A204.1 (cell line): ENCODE measurements at regions not wholly inside any gene's neighbourhood (a gene's known extent, or its start where the extent isn't known, plus 50 kb on each side); places are given as distances from the start of the nearest gene placed in this dataset.

Experiments
- FAIRE-seq: peaks from 2 replicates; lab custom pipeline; 2012; peaks lifted over from hg19 to GRCh38; lab: Jason Lieb, UNC

DNA sequence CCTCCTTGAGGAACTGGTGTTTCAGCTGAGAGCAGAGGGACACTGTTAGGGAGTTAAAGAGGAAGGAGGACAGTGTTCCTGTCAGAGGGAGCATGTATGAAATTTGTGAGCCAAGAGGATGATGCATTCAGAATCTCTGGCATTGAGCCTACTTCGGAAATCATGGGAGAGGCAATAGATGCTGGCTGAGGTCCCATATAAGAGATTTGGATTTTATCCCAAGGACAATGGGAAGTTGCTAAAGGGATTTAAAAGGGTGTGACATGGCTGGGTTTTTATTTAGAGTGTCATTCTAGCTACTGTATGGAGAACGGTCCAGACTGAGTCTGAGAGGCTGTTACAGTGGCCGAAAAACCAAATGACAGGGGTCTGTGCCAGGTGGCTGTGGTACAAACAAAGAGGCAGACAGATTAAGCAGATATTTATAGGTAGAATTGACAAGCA, 403.2 kb upstream of the B3GALT2 start:
- no peak for FAIRE-seq

GRCh38 chr1:193588311-193589082, 402.1 kb upstream of the B3GALT2 start:
- FAIRE-seq, result no peak

DNA sequence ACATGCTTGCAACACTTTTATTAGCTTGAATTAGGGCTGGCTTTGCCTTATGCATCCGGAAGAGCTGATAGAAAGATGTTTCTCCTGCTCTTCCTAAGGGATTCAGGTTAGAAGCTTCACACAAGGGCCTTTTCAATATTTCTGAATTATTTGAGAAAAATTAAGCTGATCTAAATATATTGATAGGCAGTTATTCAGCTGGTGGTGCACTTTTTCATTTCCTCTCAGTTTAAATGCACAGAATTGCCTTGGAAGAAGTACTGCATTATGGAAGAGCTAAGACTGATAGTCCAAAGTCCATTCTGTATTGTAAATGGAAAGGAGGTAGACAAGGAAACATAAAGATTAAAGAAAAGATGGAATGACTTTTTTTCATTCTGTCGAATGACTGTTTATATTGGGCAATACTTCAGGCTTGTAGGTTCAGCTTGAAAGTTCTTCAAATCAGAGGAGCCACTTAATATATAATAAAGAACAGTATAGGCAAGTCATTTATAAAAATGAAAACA, 398.4 kb upstream of the B3GALT2 start:
- FAIRE-seq, result no peak

- FAIRE-seq, result no peak
Observed at GRCh38 chr1:193581341-193581740, 394.9 kb upstream of the B3GALT2 start.

DNA sequence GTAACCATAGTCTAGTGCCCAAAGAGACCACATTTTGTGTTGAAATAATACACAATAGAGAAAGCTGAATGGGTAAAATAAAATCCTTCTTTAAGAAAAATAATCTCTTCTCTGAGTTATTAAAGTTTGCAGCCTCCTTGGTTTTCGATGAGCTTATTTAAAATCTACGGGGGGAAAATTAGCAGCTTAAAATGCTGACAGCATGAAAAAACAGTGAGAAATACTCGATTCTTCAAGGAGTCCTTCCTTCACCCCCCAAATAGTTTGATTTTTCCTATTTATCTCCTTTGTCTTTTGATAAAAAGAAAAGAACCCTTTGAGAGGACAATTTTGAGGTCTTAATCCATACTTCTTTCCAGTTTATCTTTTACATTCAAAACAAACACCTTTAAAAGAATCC, 394.0 kb upstream of the B3GALT2 start:
- no peak for FAIRE-seq

DNA sequence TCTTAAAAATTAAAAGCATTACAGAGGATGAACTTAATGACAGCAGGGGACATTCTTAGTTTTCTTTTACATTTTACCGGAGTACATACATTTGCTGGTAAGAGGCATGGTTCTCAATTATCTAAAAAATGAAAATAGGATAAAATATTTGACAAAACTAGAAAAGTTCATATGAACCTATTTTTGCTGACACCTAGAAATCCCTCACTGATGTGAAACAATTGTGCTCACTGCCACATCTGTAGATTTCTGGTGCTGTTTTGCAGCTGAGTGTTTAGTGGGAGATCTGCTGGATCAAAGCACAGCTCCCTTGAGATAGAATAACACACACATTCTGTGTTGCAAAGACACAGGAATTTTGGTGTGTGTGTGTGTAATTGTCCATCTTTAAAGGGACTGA, 392.9 kb upstream of the B3GALT2 start:
- FAIRE-seq, result no peak

DNA sequence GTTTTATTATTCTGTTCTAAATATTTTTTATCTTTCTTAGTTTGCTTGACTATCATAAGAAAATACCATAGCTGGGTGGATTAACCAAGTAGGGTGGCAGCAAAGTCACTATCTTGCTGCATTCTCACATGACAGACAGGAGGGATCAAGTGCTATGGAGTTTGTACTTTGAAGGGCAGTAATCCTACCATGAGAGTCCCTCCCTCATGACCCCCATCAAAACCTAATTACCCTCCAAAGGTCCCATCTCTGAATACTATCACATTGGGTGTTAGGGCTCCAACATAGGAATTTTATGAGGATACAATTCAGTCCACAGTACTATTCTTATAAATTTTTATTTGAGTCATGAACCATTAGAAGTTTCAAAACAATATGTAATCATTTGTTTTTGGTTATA, 388.5 kb upstream of the B3GALT2 start:
- FAIRE-seq, result no peak

GRCh38 chr1:193569983-193570269, 383.5 kb upstream of the B3GALT2 start:
- no peak for FAIRE-seq

DNA sequence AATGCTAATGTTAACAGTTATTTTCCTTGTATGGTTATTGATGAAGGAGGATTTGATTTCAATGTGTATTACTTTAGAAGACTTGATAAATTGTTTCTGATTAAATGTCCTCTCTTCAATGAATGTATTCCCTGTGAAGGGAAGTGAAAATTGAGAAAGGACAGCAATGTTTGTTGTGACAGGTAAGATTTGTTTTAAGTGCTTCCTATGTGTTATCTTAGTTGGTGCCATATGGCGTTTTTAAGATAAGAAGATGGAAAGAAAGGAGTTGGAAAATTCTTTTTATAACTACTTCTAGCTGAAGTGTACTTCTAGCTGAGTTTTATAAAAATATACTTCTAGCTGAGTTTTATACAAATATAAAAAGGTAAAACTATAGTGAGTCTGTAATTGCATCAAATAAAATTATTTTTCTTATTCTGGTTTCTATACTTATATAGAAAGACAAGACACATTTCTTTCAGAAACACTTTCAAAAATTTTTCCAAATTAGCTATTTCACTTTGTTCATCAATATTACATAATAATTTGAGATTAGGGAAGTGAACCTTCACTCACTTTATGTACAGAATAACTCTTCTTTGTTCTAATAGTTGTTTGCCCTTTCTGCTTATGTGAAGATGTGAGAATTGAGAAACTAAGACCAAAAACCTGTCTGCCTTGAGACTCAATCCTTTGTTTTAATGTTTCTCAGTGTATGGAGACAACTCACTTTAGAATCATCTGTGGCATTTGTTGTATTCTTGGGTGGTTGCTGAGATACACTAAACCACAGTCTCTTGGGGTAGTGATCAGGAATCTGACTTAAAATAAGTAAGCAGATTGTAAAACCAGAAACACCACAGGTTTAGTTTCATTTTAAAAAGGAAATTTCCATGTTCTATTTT, 382.9 kb upstream of the B3GALT2 start:
- no peak for FAIRE-seq

DNA sequence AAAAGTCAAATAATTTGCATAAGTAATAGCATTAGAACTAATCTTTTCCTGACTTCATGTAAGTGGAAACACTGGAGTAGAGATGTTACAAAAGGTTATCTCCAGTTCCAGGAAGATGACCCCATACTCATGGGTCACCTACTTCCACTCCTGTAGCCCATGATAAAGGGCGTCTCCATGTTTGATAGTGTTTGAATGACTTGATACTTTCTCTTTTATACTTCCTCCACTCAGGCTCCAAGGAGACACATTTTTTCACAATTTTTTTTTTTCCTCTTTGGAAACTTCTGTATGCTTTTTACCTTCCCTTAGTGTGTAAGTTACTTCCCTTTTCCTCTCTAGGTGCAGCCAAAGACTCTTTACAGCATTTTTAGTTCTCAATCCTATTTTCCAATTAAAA, 382.1 kb upstream of the B3GALT2 start:
- no peak for FAIRE-seq

- FAIRE-seq, result no peak
Observed at GRCh38 chr1:193567937-193568336, 381.5 kb upstream of the B3GALT2 start.

DNA sequence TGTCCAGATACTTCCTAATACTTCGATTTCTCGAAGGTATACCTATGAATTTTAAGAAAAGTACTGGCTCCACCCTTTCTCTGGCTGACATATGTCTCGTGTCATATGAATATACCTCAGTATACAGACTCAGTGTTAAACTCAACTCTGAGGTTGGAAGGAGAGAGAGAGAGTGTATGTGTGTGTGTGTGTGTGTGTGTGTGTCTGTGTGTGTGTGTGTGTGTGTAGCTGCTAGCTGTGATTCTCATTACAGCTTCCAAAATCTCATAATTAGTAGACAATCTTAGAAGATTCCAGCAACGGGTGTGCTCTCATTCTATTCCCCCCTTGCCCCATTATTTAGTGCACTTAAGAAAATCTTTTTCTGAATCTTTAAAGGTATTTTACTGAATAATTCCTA, 380.3 kb upstream of the B3GALT2 start:
- FAIRE-seq, result no peak

- no peak for FAIRE-seq
Observed at GRCh38 chr1:193565971-193566577, 379.7 kb upstream of the B3GALT2 start.

DNA sequence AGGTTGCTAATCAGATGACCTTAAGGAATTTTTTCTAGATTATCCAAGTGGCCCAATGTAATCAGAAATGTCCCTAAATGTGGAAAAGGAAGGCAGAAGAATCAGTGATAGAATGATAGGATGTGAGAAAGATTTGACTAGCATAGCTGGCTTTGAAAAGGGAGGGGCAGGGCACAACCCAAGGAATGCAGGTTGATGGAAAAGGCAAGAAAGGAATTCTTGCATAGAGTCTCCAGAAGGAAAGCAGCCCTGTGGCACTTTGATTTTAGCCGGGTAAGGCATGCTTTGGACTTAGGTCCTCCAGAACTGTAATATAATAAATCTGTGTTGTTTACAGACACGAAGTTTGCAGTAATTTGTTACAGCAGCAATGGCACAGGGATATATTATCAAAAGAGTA, 375.7 kb upstream of the B3GALT2 start:
- no peak for FAIRE-seq

GRCh38 chr1:193558491-193559028, 372.1 kb upstream of the B3GALT2 start:
- FAIRE-seq, result no peak

GRCh38 chr1:193555662-193556441, 369.4 kb upstream of the B3GALT2 start:
- no peak for FAIRE-seq

DNA sequence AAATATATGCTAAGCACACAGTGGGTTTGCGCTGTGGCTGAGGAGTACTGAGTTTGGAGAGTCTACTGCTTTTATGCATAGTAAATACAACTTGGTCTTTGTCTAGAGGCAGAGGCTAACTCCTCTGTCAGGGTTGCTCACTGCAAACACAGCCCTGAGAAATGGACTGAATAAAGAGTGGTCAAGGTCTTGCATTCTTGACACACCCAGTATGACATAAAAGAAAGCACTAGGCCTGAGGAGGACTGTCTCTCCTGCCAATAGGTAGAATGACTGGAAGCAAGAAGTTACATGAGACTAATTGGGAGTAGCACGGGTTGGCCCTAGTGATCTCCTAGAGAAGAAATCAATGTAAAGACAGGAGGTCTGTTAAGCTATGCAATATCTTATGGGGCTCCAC, 367.2 kb upstream of the B3GALT2 start:
- FAIRE-seq, result no peak

GRCh38 chr1:193552274-193552673, 365.9 kb upstream of the B3GALT2 start:
- FAIRE-seq, result no peak

GRCh38 chr1:193549081-193549480, 362.7 kb upstream of the B3GALT2 start:
- FAIRE-seq, result no peak

DNA sequence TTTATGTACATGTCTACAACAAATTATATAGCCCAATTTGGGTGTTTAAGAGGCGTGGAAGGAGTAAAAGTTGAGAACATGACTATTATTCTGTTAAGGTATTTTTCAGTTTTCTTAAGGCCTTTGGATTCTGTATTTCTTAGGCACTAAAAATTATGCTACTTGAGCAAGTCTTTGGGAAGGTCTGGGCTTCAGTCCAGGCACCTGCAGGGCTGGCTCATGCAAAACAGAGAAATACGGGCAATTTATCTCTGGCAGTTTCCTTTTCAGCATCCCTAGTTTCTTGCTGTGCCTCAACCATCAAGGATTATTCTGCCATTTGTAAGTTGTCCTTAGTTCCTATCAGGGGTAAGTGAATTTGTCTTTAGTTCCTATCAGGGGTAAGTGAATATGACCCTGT, 358.8 kb upstream of the B3GALT2 start:
- no peak for FAIRE-seq

DNA sequence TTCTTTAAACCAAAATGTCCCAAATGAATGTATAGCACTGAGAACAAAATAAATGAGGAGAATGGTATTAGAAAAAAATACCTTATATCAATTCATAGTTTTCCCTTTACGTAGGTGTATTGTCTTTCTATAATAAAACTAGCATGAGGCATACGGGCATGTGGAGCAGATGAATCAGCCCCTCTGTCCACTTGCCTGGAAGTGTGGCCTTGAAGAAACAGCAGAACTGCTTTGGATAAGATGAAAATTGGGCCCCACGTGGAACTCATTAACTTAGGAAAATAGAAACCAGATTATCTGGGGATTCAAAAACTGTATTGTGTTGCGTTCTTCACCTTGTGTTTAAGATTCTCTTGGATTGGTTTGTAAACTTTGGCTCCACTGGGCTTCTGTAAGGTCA, 356.8 kb upstream of the B3GALT2 start:
- FAIRE-seq, result no peak

- FAIRE-seq, result no peak
Observed at GRCh38 chr1:193542690-193543089, 356.3 kb upstream of the B3GALT2 start.
